ENCODE measurements at regions not wholly inside any gene's neighbourhood (a gene's known extent, or its start where the extent isn't known, plus 50 kb on each side); places are given as distances from the start of the nearest gene placed in this dataset.

GRCh38 chr9:91062281-91062680 lies 260.7 kb downstream of the SYK start:
- TF ChIP-seq CTCF (IDR thresholded peaks at IDR 0.05 in 4 of 5, conservative IDR thresholded peaks at IDR 0.05 in 1 of 5) (no peak), POLR2A (IDR thresholded peaks at IDR 0.05) (peak; percentile 10 to 21)
